Calu3 (cell line): ENCODE measurements at regions not wholly inside any gene's neighbourhood (a gene's known extent, or its start where the extent isn't known, plus 50 kb on each side); places are given as distances from the start of the nearest gene placed in this dataset.
"Not testable (repeated sequence)": the region's sequence is repeated elsewhere in the genome, so short reads cannot be mapped to it uniquely, and the experiment has no call there.

Source experiments
- BruUV-seq: library from RNA; stranded (reverse); fragments of 400-500 nt; replicated peaks from 2 replicates; lab custom pipeline; 2021; lab: Mats Ljungman, UMichigan
- CTCF ChIA-PET: fragments of 300-600 bp; sonication (Branson Sonifier 250); formaldehyde crosslinking; loops from one replicate; lab custom pipeline; 2022; ENCODE audit warnings: antibody characterized with exemption; lab: Charles Lee
- DNase-seq: peaks from one replicate; pipeline ENCODE4 v3.0.0; 2022
- H3K27ac Mint-ChIP-seq: one replicate; pipeline ENCODE4 v1.8.0; 2022; ENCODE audit warnings: mixed read lengths; ENCODE audit not compliant: unreplicated experiment
- H3K27me3 Mint-ChIP-seq: one replicate; pipeline ENCODE4 v1.8.0; 2022; ENCODE audit warnings: mixed read lengths; ENCODE audit not compliant: unreplicated experiment
- H3K36me3 Mint-ChIP-seq: one replicate; pipeline ENCODE4 v1.8.0; 2022; ENCODE audit warnings: mild to moderate bottlenecking, moderate library complexity, mixed read lengths; ENCODE audit not compliant: insufficient read depth, unreplicated experiment
- H3K4me1 Mint-ChIP-seq: one replicate; pipeline ENCODE4 v1.8.0; 2022; ENCODE audit warnings: mild to moderate bottlenecking, low read depth, mixed read lengths; ENCODE audit not compliant: unreplicated experiment
- H3K4me3 Mint-ChIP-seq: one replicate; pipeline ENCODE4 v1.8.0; 2022; ENCODE audit warnings: mild to moderate bottlenecking, low read depth, moderate library complexity, mixed read lengths; ENCODE audit not compliant: unreplicated experiment
- H3K9me3 Mint-ChIP-seq: one replicate; pipeline ENCODE4 v1.8.0; 2022; ENCODE audit warnings: low read depth, mixed read lengths; ENCODE audit not compliant: unreplicated experiment
- CTCF ChIP-seq: fragments of 200-600 bp; IDR thresholded peaks from one replicate; pipeline ENCODE4 v1.8.0; 2022; ENCODE audit warnings: antibody characterized with exemption; ENCODE audit not compliant: unreplicated experiment
- intact Hi-C: fragments of 100-400 bp; cut with micrococcal nuclease; formaldehyde crosslinking; loops from one replicate; pipeline ENCODE4 v1.10.0; 2022; ENCODE audit not compliant: unreplicated experiment

DNA sequence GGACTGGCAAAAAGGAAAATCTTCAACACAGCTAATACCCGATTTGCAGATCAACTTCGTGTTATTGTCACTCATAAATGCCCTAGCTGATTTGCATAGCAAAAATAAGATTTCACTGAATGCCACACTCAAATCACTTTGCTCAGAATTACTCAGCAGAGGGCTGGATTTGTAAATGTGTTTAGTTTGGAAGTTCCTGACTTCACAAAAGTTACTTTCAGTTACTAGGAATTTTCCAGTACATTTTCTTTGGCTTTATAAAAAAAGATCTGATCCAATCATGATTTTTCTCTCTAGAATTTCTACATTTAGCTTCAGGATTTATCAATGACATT is 433.3 kb upstream of the ID2 start:
- H3K27me3 Mint-ChIP-seq: no peaks in the 10 kb centered on the region

GRCh38 chr2:8249141-8249540 is 432.7 kb upstream of the ID2 start:
- no peak overlapping the region for H3K4me3 Mint-ChIP-seq
- H3K4me1 Mint-ChIP-seq: no peaks in the 10 kb centered on the region
- intact Hi-C loops: no loop called here
- BruUV-seq: no TSS peak
- no peak for TF ChIP-seq CTCF
- H3K9me3 Mint-ChIP-seq: peaks cover 15% of the 10 kb centered on the region
- no peak for DNase-seq
- H3K27ac Mint-ChIP-seq: no peak overlapping the region
- H3K27me3 Mint-ChIP-seq: no peaks in the 10 kb centered on the region
- CTCF ChIA-PET: interaction anchor here (0.7 kb wide), 1 partner anchor 73 kb away, joined by 3 read pairs; no protein-coding TSS in a partner anchor
- H3K36me3 Mint-ChIP-seq: no peaks in the 10 kb centered on the region

More for the DNA sequence above, 433.3 kb upstream of the ID2 start:
- TF ChIP-seq CTCF: no peak
- Mint-ChIP-seq H3K9me3 (peaks cover 17% of the 10 kb centered on the region), H3K4me1 (no peaks in the 10 kb centered on the region), H3K36me3 (no peaks in the 10 kb centered on the region), H3K4me3 (no peak overlapping the region), H3K27ac (no peak overlapping the region)
- no TSS peak for BruUV-seq
- CTCF ChIA-PET: interaction anchor here (0.7 kb wide), 1 partner anchor 73 kb away, joined by 3 read pairs; no protein-coding TSS in a partner anchor
- DNase-seq: no peak
- intact Hi-C loops: no loop called here

DNA sequence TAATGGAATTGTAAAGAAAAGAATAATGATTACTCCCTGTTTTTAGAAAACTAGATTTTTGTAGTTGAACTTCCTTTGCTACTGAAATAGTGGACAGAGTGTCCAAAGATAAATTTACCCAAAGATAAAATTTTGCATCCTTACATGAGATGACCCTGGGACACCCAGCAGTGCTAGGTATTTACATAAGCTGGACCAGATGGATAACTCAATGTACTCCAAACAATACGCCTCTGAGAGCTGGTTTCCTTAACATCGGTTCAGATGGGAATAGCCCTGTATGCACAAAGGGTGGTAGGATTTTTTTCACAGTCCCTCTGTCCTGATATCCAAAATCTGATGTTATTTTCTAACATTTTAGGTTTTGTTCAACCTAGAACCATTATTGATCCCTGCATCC is 432.1 kb upstream of the ID2 start:
- intact Hi-C loops: no loop called here
- BruUV-seq: no TSS peak
- H3K9me3 Mint-ChIP-seq: peaks cover 13% of the 10 kb centered on the region
- H3K27me3 Mint-ChIP-seq: no peaks in the 10 kb centered on the region
- H3K27ac Mint-ChIP-seq: no peak overlapping the region
- CTCF ChIA-PET: no interaction called here
- no peaks in the 10 kb centered on the region for H3K36me3 Mint-ChIP-seq
- no peak for DNase-seq
- TF ChIP-seq CTCF: no peak
- H3K4me1 Mint-ChIP-seq: no peaks in the 10 kb centered on the region
- H3K4me3 Mint-ChIP-seq: no peak overlapping the region

DNA sequence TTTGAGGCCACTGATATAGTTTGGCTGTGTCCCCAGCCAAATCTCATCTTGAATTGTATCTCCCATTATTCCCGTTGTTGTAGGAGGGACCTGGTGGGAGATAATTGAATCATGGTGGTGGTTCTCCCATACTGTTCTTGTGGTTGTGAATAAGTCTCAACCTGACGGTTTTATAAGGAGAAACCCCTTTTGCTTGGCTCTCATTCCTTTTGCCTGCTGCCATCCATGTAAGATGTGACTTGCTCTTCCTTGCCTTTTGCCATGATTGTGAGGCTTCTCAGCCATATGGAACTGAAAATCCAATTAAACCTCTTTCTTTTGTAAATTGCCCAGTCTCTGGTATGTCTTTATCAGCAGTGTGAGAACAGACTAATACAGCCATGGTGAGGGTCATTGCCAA is 431.6 kb upstream of the ID2 start:
- CTCF ChIA-PET, H3K4me3 Mint-ChIP-seq, H3K27ac Mint-ChIP-seq, intact Hi-C loops, H3K4me1 Mint-ChIP-seq, BruUV-seq, DNase-seq, H3K36me3 Mint-ChIP-seq, H3K27me3 Mint-ChIP-seq: not testable (repeated sequence)
- peaks cover 10% of the 10 kb centered on the region for H3K9me3 Mint-ChIP-seq

- H3K36me3 Mint-ChIP-seq: no peaks in the 10 kb centered on the region
- TF ChIP-seq CTCF: no peak
- CTCF ChIA-PET: no interaction called here
- H3K9me3 Mint-ChIP-seq: peaks cover 6% of the 10 kb centered on the region
- intact Hi-C loops: no loop called here
- H3K27me3 Mint-ChIP-seq: no peaks in the 10 kb centered on the region
- H3K4me1 Mint-ChIP-seq: no peaks in the 10 kb centered on the region
- no TSS peak for BruUV-seq
- no peak overlapping the region for H3K4me3 Mint-ChIP-seq
- no peak for DNase-seq
- no peak overlapping the region for H3K27ac Mint-ChIP-seq
Measured at GRCh38 chr2:8251291-8251690, 430.6 kb upstream of the ID2 start.
